HepG2 (cell line): ENCODE measurements at regions not wholly inside any gene's neighbourhood (a gene's known extent, or its start where the extent isn't known, plus 50 kb on each side); places are given as distances from the start of the nearest gene placed in this dataset.
"Not testable (repeated sequence)": the region's sequence is repeated elsewhere in the genome, so short reads cannot be mapped to it uniquely, and the experiment has no call there.

Experiments
- ATAC-seq: fragments of 200-7000 bp; cut with Tn5 transposase; 3 replicates; pipeline ENCODE4 v1.9.1; 2020; ENCODE audit warnings: mild to moderate bottlenecking, moderate library complexity
- BruUV-seq: library from RNA; stranded (reverse); fragments of 400-500 nt; replicated peaks from 2 replicates; lab custom pipeline; 2021; lab: Mats Ljungman, UMichigan
- CTCF ChIA-PET: fragments of 300-600 bp; formaldehyde crosslinking; extraction: SDS; loops from one replicate; lab custom pipeline; 2021; ENCODE audit warnings: low total read pairs, inconsistent platforms, low intra/inter-chr PET ratio; lab: Yijun Ruan, JAX
- POLR2A ChIA-PET: fragments of 350-600 bp; sonication (Branson Sonifier 250); formaldehyde crosslinking; loops from one replicate; lab custom pipeline; 2020; ENCODE audit warnings: antibody characterized with exemption, inconsistent platforms; lab: Yijun Ruan, JAX
- DNase-seq: peaks from one replicate; pipeline ENCODE4 v3.0.0-alpha.2; 2015; ENCODE audit warnings: low spot score
- FAIRE-seq: peaks from 3 replicates; lab custom pipeline; 2011; peaks lifted over from hg19 to GRCh38; lab: Jason Lieb, UNC
- H2AFZ ChIP-seq: one replicate; pipeline ENCODE4 v1.6.1; 2011; ENCODE audit warnings: low read length, inconsistent platforms
- H3K27ac ChIP-seq: fragments of 300-600 bp; 3 replicates; pipeline ENCODE4 v1.8.0; 2011; ENCODE audit warnings: mixed run types, mild to moderate bottlenecking, mixed read lengths, low read length, inconsistent platforms; ENCODE audit not compliant: insufficient read depth; ENCODE audit errors: extremely low read length
- H3K27me3 ChIP-seq, 2 experiments: fragments of 200-600 bp in 1 of 2; 2 replicates in 1 of 2; 3 replicates in 1 of 2; pipeline versions ENCODE4 v1.6.0 to v1.8.0; 2011; ENCODE audit warnings: low read length in 2 of 2, mild to moderate bottlenecking in 2 of 2, moderate library complexity in 2 of 2, inconsistent platforms in 1 of 2; ENCODE audit not compliant: insufficient read depth in 2 of 2, control insufficient read depth in 1 of 2
- H3K36me3 ChIP-seq, 2 experiments: fragments of 200-600 bp in 1 of 2; replicated peaks in 1 of 2; 2 replicates in 1 of 2; 3 replicates in 1 of 2; pipeline versions ENCODE4 v1.5.1 to v1.8.0; 2011; ENCODE audit warnings: low read length in 2 of 2, inconsistent platforms in 1 of 2; ENCODE audit not compliant: insufficient read depth in 2 of 2, control insufficient read depth in 1 of 2
- H3K4me1 ChIP-seq: 2 replicates; pipeline ENCODE4 v1.5.1; 2012; ENCODE audit warnings: low read length, inconsistent platforms; ENCODE audit not compliant: insufficient read depth
- H3K4me2 ChIP-seq: 2 replicates; pipeline ENCODE4 v1.6.0; 2011; ENCODE audit warnings: low read depth, low read length, inconsistent platforms
- H3K4me3 ChIP-seq, 3 experiments: fragments of 200-600 bp in 1 of 3; sonication (generic), shearing (Covaris generic) in 1 of 3; replicated peaks in 1 of 3; 2 replicates each; pipeline ENCODE4 v1.5.1; 2011 to 2016; ENCODE audit warnings: low read length in 3 of 3, inconsistent platforms in 2 of 3, low read depth in 2 of 3, mild to moderate bottlenecking in 2 of 3, control low read depth in 1 of 3, mixed read lengths in 1 of 3; ENCODE audit not compliant: insufficient read depth in 1 of 3
- H3K79me2 ChIP-seq: one replicate; pipeline ENCODE4 v1.6.1; 2011; ENCODE audit warnings: low read length, inconsistent platforms; ENCODE audit not compliant: insufficient read depth
- H3K9ac ChIP-seq: 2 replicates; pipeline ENCODE4 v1.6.0; 2011; ENCODE audit warnings: mild to moderate bottlenecking, low read depth, low read length, inconsistent platforms; ENCODE audit not compliant: insufficient read depth
- H3K9me3 ChIP-seq: 2 replicates; pipeline ENCODE4 v1.5.1; 2012; ENCODE audit warnings: mild to moderate bottlenecking, low read length
- H4K20me1 ChIP-seq: 2 replicates; pipeline ENCODE4 v1.6.0; 2011; ENCODE audit warnings: inconsistent platforms, mild to moderate bottlenecking, low read length, moderate library complexity; ENCODE audit not compliant: insufficient read depth
- CEBPG ChIP-seq: IDR thresholded peaks from 2 replicates; pipeline ENCODE4 v1.6.1; 2016
- MIXL1 ChIP-seq: IDR thresholded peaks from 2 replicates; pipeline ENCODE4 v1.6.1; 2016
- ONECUT2 ChIP-seq: sonication (generic); formaldehyde crosslinking; IDR thresholded peaks from 2 replicates; pipeline ENCODE4 v1.4.0; 2020; ENCODE audit warnings: missing genetic modification reagents
- TAF1 ChIP-seq: sonication (generic); formaldehyde crosslinking; IDR thresholded peaks from 2 replicates; pipeline ENCODE4 v1.4.0; 2020; ENCODE audit warnings: missing genetic modification reagents
- ZNF737 ChIP-seq: sonication (generic); formaldehyde crosslinking; IDR thresholded peaks from 2 replicates; pipeline ENCODE4 v1.5.0; 2020; ENCODE audit warnings: missing genetic modification reagents, mild to moderate bottlenecking, borderline replicate concordance
- WGBS: methylation state at CpG from one replicate; pipeline ENCODE4 v1.1.6; 2017; ENCODE audit warnings: low lambda C conversion rate; 5-methylcytosine and 5-hydroxymethylcytosine counted together
- in situ Hi-C: cut with HindIII; loops from 2 replicates; pipeline ENCODE4 v1.10.0; 2017; ENCODE audit warnings: low pct_unique_long_range_greater_than_20kb; ENCODE audit not compliant: extremely low pct_ligation_motif_present
- intact Hi-C: fragments of 100-400 bp; cut with micrococcal nuclease; formaldehyde crosslinking; loops from one replicate; pipeline ENCODE4 v1.10.0; 2022; ENCODE audit not compliant: unreplicated experiment
- TF ChIP-seq, protein P1 (sequence below): sonication (generic); formaldehyde crosslinking; IDR thresholded peaks from 2 replicates; pipeline ENCODE4 v1.5.0; 2020; ENCODE audit warnings: missing genetic modification reagents, mild to moderate bottlenecking, borderline replicate concordance

DNA sequence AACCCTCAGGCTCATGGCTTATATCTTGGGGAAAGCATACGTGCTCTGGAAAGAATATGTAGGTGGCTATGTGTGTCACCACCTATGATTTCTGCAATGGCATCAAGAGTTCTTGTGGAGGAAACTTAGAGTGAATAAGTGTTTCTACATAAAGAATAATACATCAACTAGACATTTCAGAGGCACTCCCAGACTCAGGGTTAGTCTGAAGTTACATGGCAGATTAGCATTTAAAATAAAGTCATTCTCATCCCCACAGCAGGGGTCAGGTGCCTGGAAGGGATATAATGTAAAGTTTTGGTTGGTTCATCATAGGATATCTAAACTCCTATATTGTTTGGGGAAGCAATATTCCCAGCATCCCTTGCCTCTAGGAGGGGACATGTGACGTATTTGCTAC, 182.1 kb downstream of the PCTP start (continued):
- TF ChIP-seq, protein P1, sequence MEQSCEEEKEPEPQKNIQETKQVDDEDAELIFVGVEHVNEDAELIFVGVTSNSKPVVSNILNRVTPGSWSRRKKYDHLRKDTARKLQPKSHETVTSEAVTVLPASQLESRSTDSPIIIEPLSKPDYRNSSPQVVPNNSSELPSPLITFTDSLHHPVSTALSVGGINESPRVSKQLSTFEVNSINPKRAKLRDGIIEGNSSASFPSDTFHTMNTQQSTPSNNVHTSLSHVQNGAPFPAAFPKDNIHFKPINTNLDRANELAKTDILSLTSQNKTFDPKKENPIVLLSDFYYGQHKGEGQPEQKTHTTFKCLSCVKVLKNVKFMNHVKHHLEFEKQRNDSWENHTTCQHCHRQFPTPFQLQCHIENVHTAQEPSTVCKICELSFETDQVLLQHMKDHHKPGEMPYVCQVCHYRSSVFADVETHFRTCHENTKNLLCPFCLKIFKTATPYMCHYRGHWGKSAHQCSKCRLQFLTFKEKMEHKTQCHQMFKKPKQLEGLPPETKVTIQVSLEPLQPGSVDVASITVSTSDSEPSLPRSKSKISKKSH (CRISPR knock-in tag), result no peak
- no peak for TF ChIP-seq ONECUT2 (CRISPR knock-in tag)
- no peak for TF ChIP-seq CEBPG
- no peak for TF ChIP-seq ZNF737 (CRISPR knock-in tag)
- TF ChIP-seq MIXL1 (CRISPR knock-in tag), result no peak
- TF ChIP-seq TAF1 (CRISPR knock-in tag), result no peak

DNA sequence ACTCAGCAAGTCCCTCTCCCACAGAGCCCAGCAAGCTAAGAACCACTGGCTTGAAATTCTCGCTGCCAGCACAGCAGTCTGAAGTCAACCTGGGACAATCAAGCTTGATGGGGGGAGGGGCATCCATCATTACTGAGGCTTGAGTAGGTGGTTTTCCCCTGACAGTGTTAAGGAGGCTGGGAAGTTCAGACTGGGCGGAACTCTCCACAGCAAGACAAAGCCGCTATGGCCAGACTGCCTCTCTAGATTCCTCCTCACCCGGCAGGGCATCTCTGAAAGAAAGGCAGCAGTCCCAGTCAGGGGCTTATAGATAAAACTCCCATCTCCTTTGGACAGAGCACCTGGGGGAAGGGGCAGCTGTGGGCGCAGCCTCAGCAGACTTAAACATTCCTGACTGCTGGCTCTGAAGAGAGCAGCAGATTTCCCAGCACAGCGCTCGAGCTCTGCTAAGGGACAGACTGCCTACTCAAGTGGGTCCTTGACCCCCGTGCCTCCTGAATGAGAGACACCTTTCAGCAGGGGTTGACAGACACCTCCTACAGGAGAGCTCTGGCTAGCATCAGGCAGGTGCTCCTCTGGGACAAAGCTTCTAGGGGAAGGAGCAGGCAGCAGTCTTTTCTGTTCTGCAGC, 188.4 kb downstream of the PCTP start:
- H3K79me2 ChIP-seq, in situ Hi-C loops, POLR2A ChIA-PET, H3K27ac ChIP-seq, DNase-seq, H3K4me3 ChIP-seq, H3K4me2 ChIP-seq, CTCF ChIA-PET, H3K9me3 ChIP-seq, ATAC-seq, H4K20me1 ChIP-seq, intact Hi-C loops, H2AFZ ChIP-seq, H3K9ac ChIP-seq, H3K4me1 ChIP-seq, BruUV-seq, H3K36me3 ChIP-seq, FAIRE-seq: not testable (repeated sequence)
- peaks cover 0 to 19% of the 10 kb centered on the region in 2 experiments; a peak in 3 of 5 replicates for H3K27me3 ChIP-seq
- 10% methylated on average over 6 of the region's 8 CpGs for WGBS
